Activated T-helper 17 cell treated with anti-CD3 and anti-CD28 coated beads, Interleukin-2, amount 50 U/mL, for 72 hours (primary cell): ENCODE measurements at regions not wholly inside any gene's neighbourhood (a gene's known extent, or its start where the extent isn't known, plus 50 kb on each side); places are given as distances from the start of the nearest gene placed in this dataset.
A peak's percentile ranks its signal among the peaks of the same experiment; 100 is the strongest.

Experiments used
- ATAC-seq: fragments of 150-1000 bp; cut with Tn5 transposase; replicated peaks from 2 replicates; pipeline ENCODE4 v1.10.0; 2021; ENCODE audit warnings: mild to moderate bottlenecking, moderate library complexity
- H3K27ac Mint-ChIP-seq: one replicate; pipeline ENCODE4 v1.8.0; 2022; ENCODE audit warnings: mixed read lengths
- H3K27me3 Mint-ChIP-seq: one replicate; pipeline ENCODE4 v1.8.0; 2022; ENCODE audit warnings: mixed read lengths
- H3K36me3 Mint-ChIP-seq: one replicate; pipeline ENCODE4 v1.8.0; 2022; ENCODE audit warnings: low read depth, mild to moderate bottlenecking, mixed read lengths
- H3K4me1 Mint-ChIP-seq: one replicate; pipeline ENCODE4 v1.8.0; 2022; ENCODE audit warnings: mixed read lengths
- H3K4me3 Mint-ChIP-seq: one replicate; pipeline ENCODE4 v1.8.0; 2022; ENCODE audit warnings: mild to moderate bottlenecking, mixed read lengths
- H3K9me3 Mint-ChIP-seq: one replicate; pipeline ENCODE4 v1.8.0; 2022; ENCODE audit warnings: mixed read lengths

- no peaks in the 10 kb centered on the region for H3K36me3 Mint-ChIP-seq
- ATAC-seq, result no peak
- H3K27ac Mint-ChIP-seq, result peak overlapping the region; percentile 82
Observed at GRCh38 chr6:170049641-170050561, 241.0 kb downstream of the DLL1 start.

GRCh38 chr6:170048615-170049256 lies 242.1 kb downstream of the DLL1 start:
- H3K36me3 Mint-ChIP-seq, result no peaks in the 10 kb centered on the region
- H3K9me3 Mint-ChIP-seq, result no peaks in the 10 kb centered on the region
- H3K4me1 Mint-ChIP-seq, result peaks cover 9% of the 10 kb centered on the region
- peak overlapping the region; percentile 82 for H3K27ac Mint-ChIP-seq
- ATAC-seq, result peak; percentile 91
- H3K4me3 Mint-ChIP-seq, result peak overlapping the region; percentile 54
- H3K27me3 Mint-ChIP-seq, result peaks cover 3% of the 10 kb centered on the region

More at GRCh38 chr6:170049641-170050561, 241.0 kb downstream of the DLL1 start:
- H3K27me3 Mint-ChIP-seq, result peaks cover 3% of the 10 kb centered on the region
- H3K9me3 Mint-ChIP-seq, result no peaks in the 10 kb centered on the region
- H3K4me3 Mint-ChIP-seq, result peak overlapping the region; percentile 54
- peaks cover 9% of the 10 kb centered on the region for H3K4me1 Mint-ChIP-seq

- Mint-ChIP-seq H3K4me3 (no peak overlapping the region), H3K36me3 (no peaks in the 10 kb centered on the region), H3K27ac (no peak overlapping the region), H3K27me3 (peaks cover 3% of the 10 kb centered on the region), H3K4me1 (peaks cover 9% of the 10 kb centered on the region), H3K9me3 (no peaks in the 10 kb centered on the region)
- no peak for ATAC-seq
Observed at GRCh38 chr6:170047823-170048222, 243.1 kb downstream of the DLL1 start.

GRCh38 chr6:170046791-170047626 lies 243.9 kb downstream of the DLL1 start:
- Mint-ChIP-seq H3K4me1 (peaks cover 9% of the 10 kb centered on the region), H3K9me3 (no peaks in the 10 kb centered on the region), H3K27me3 (peaks cover 4% of the 10 kb centered on the region), H3K27ac (no peak overlapping the region), H3K36me3 (no peaks in the 10 kb centered on the region), H3K4me3 (no peak overlapping the region)
- ATAC-seq, result no peak

- H3K27me3 Mint-ChIP-seq, result peaks cover 7% of the 10 kb centered on the region
- peaks cover 9% of the 10 kb centered on the region for H3K4me1 Mint-ChIP-seq
- H3K4me3 Mint-ChIP-seq, result no peak overlapping the region
- H3K27ac Mint-ChIP-seq, result no peak overlapping the region
- no peaks in the 10 kb centered on the region for H3K9me3 Mint-ChIP-seq
- no peaks in the 10 kb centered on the region for H3K36me3 Mint-ChIP-seq
- ATAC-seq, result no peak
Observed at GRCh38 chr6:170045981-170046667, 244.8 kb downstream of the DLL1 start.

GRCh38 chr6:170045563-170045960 lies 245.3 kb downstream of the DLL1 start:
- H3K9me3 Mint-ChIP-seq, result no peaks in the 10 kb centered on the region
- H3K36me3 Mint-ChIP-seq, result no peaks in the 10 kb centered on the region
- no peak for ATAC-seq
- no peak overlapping the region for H3K4me3 Mint-ChIP-seq
- H3K27me3 Mint-ChIP-seq, result peaks cover 7% of the 10 kb centered on the region
- peaks cover 9% of the 10 kb centered on the region for H3K4me1 Mint-ChIP-seq
- no peak overlapping the region for H3K27ac Mint-ChIP-seq

- ATAC-seq, result no peak
Observed at GRCh38 chr6:170044836-170045562, 245.9 kb downstream of the DLL1 start.

GRCh38 chr6:170043881-170044790 lies 246.7 kb downstream of the DLL1 start:
- Mint-ChIP-seq H3K4me3 (no peak overlapping the region), H3K27me3 (peaks cover 7% of the 10 kb centered on the region), H3K36me3 (no peaks in the 10 kb centered on the region), H3K4me1 (peaks cover 5% of the 10 kb centered on the region), H3K27ac (no peak overlapping the region), H3K9me3 (no peaks in the 10 kb centered on the region)
- ATAC-seq, result no peak

More at GRCh38 chr6:170044836-170045562, 245.9 kb downstream of the DLL1 start:
- Mint-ChIP-seq H3K4me3 (no peak overlapping the region), H3K27ac (no peak overlapping the region), H3K27me3 (peaks cover 7% of the 10 kb centered on the region), H3K9me3 (no peaks in the 10 kb centered on the region), H3K36me3 (no peaks in the 10 kb centered on the region), H3K4me1 (peaks cover 9% of the 10 kb centered on the region)

- Mint-ChIP-seq H3K4me3 (no peak overlapping the region), H3K4me1 (peaks cover 4% of the 10 kb centered on the region), H3K27ac (no peak overlapping the region), H3K27me3 (peaks cover 7% of the 10 kb centered on the region), H3K36me3 (no peaks in the 10 kb centered on the region), H3K9me3 (no peaks in the 10 kb centered on the region)
- ATAC-seq, result no peak
Observed at GRCh38 chr6:170043150-170043819, 247.6 kb downstream of the DLL1 start.

- H3K27ac Mint-ChIP-seq, result no peak overlapping the region
- ATAC-seq, result no peak
- no peak overlapping the region for H3K4me3 Mint-ChIP-seq
- H3K4me1 Mint-ChIP-seq, result peaks cover 4% of the 10 kb centered on the region
- peaks cover 7% of the 10 kb centered on the region for H3K27me3 Mint-ChIP-seq
- H3K36me3 Mint-ChIP-seq, result no peaks in the 10 kb centered on the region
- H3K9me3 Mint-ChIP-seq, result no peaks in the 10 kb centered on the region
Observed at GRCh38 chr6:170042596-170043118, 248.2 kb downstream of the DLL1 start.

GRCh38 chr6:170042123-170042522 lies 248.8 kb downstream of the DLL1 start:
- Mint-ChIP-seq H3K4me1 (peaks cover 4% of the 10 kb centered on the region), H3K27ac (no peak overlapping the region), H3K4me3 (no peak overlapping the region), H3K9me3 (no peaks in the 10 kb centered on the region), H3K36me3 (no peaks in the 10 kb centered on the region), H3K27me3 (peaks cover 7% of the 10 kb centered on the region)
- no peak for ATAC-seq

GRCh38 chr6:170041526-170041925 lies 249.4 kb downstream of the DLL1 start:
- no peak overlapping the region for H3K4me3 Mint-ChIP-seq
- no peak overlapping the region for H3K27ac Mint-ChIP-seq
- peaks cover 7% of the 10 kb centered on the region for H3K27me3 Mint-ChIP-seq
- H3K4me1 Mint-ChIP-seq, result peaks cover 3% of the 10 kb centered on the region
- peaks cover 2% of the 10 kb centered on the region for H3K9me3 Mint-ChIP-seq
- ATAC-seq, result no peak
- no peaks in the 10 kb centered on the region for H3K36me3 Mint-ChIP-seq
